GM18502 (cell line): ENCODE measurements at regions not wholly inside any gene's neighbourhood (a gene's known extent, or its start where the extent isn't known, plus 50 kb on each side); places are given as distances from the start of the nearest gene placed in this dataset.

Experiments
- ATAC-seq: cut with Tn5 transposase; IDR thresholded peaks from one replicate; pipeline ENCODE4 v1.9.1; 2021; ENCODE audit warnings: mild to moderate bottlenecking; ENCODE audit not compliant: unreplicated experiment, poor library complexity

DNA sequence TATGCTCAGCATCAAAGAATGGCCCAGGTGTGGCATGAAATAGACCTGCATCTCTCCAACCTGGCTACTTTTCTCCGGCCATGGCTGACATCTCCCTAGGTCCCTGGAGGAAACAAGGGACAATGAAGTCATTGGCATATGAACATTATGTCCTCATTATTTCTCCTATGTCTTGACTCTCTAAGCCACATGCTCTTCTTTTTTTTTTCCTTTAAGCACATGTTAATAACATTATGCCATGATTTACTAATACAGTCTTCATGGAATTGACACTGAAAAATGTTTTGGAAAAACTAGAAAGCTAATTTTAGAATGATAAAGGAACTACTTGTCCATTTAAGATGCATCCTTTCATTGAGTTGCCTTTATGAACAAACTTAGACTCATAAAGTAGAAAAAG is 628.9 kb downstream of the TNS3 start:
- no peak for ATAC-seq

DNA sequence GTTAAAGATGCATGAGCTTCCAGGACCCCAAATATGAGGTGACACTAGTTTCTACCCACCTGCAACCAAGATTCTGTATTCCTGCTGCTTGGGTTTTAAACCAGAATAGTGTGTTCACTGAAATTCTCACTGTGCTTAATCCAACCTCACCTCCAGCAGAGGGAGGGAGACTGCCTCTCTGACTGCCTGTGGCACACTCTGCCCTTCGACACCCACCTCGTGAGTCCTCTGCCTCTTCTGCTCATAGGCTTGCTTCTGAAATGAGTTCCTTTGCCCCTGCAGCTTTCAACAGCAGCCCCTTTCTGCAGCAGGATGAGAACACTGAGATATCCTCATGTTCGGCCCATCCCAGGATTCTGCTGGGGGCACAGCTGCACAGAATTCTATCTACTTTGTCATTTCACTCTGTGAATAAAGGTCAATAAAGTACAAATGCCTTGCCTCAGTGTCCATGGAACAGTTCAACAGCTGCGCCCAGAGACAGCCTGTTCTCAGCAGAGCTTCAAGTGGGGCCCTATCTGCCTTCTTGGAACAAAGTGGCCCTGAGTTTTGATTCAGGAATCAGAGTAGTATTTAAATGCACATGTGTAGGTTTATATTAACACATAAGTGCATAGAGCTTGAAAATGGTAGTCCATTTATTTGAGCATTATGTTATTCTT is 632.5 kb downstream of the TNS3 start:
- ATAC-seq = no peak

DNA sequence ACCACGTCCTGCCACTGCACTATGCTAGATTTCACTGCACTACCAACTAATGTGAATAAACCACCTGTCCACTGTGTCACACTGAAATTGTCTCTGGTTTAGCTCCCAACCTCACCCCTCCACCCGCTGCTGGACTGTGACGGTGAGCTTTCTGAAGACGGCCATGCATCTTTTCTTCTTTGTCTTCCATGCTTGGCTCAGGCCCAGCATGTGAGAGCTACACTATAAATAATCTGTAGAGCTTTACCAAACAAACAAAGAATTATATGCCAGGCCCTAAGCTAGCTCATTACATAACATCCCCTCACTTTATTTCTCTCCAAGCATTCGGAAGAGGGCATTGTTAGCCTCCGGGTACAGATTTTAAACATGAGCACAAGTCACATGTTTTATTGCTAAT is 633.2 kb downstream of the TNS3 start:
- no peak for ATAC-seq

DNA sequence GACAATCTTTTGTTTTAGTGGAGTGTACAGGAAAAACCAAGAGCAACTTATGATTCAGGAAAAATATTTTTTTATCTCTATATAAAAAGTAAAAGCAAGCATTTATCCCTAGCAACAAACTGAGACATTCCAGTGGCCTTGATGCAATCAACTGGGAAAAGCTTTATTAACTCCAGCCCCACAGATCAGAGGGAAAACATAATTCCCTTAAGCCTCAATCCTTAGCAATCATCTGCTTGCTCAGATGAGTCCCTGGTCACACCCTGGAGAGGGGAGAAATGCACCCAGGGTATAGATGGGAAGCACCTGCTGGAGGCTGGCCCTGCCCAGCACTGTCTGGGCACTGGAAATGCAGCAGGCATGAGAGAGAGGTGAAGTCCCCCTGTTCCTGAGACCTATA is 636.6 kb downstream of the TNS3 start:
- ATAC-seq = no peak

DNA sequence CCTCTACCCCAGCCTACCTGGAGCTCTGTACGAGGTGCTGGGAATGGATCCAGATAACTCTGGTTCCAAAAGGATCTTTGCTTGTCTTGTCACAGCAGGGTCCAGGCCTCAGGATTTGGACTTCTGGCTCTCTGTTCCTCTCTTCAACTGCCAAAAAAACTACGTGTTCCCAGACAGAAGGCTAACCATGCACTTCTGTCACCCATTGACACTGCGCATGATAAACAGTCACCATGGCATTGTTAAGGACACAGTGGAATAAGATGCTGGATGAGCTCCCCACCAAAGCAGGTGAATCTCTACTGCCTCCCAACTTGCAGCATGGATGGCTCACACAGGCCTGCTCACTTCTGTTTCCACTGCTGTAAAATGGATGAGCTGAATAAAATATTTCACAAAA is 637.9 kb downstream of the TNS3 start:
- ATAC-seq = no peak

DNA sequence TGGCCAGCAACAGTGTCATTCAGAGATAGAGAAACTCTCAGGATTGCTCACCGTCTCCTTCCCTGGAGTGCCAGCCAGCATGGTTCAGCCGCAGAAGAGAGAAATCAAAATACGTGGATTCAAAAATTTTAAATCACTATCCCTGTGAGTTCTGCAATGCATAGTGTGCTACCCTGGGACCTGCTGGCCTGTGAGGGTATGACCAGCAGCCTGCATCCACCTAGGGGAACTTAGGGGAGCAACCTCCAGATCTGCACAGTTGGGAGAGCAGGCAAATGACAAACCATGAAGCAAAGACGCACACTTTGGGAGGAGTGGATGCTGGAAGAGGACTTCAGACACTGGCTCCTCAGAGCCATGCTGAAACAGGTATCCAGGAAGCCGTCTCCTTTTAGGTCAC is 639.3 kb downstream of the TNS3 start:
- ATAC-seq = no peak

DNA sequence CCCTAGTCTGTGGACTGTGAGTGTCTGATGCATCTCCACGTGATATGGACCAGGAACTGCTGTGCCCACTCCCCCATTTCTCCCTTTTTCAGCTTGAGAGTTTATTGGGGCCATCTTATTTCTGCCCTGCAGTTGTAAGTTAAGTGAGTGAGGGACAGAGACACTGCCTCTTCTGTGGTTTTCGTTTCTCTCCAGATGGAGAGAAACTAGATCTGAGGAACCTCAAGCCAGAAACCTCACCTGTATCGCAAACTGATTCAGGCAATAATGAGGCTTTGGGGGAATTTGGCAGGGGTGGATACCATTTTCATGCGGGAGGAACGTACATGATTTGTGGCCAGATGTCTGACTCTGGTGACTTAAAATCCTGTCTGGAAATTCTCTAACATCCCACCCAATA is 641.7 kb downstream of the TNS3 start:
- ATAC-seq = no peak

DNA sequence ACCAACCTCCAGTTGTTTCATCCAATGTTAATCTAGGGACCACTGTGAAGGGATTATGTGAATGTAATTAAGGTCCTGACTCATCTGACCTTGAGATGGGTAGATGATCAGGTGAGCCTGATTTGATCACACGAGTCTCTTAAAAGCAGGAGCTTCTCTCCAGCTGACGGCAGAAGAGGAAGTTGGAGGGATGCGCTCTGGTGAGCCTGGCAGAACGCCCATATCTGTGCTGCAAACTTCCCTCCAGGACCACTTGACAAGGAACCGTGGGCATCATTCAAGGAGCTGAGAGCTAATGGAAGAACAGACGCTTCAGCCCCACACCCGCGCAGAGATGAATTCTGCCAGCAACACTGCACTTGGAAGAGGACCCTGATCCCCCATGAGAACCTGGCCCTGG is 642.4 kb downstream of the TNS3 start:
- no peak for ATAC-seq

DNA sequence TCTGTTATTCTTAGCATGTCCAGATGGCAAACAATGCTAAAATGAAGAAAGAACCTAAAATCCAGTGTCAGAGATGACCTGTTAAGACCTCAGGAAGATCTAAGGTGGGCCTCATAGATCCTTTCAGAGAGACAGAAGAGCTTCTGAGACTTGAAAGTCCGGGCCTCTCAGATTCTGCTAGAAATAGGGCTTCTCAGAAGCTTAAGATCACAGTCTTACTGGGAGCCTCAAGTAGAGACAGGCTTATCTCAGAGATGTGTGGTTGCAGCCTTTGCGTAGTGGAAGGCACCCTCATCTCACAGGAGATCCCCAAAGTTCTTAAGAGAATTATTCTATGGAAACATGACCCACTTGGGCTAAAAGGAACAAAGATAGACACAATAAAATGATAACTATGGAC is 642.8 kb downstream of the TNS3 start:
- no peak for ATAC-seq

DNA sequence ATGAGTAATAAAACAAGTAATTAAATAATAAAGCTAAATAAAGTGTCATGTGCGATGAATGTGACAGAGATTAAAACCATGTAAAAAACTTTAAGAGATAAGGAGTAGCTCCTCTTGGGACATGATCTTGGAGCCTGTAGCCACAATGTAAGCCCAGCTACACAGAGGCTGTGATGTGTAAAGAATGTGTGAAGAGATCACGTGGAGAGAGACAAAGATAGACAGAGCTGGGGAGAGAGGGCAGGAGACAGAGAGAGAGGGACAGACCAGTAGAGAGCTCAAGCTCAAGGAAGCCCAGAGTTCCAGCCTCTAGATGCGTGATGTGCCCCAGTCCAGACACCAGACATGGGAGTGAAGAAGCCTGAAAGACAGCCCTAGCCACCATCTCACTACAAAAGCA is 644.1 kb downstream of the TNS3 start:
- ATAC-seq = no peak

DNA sequence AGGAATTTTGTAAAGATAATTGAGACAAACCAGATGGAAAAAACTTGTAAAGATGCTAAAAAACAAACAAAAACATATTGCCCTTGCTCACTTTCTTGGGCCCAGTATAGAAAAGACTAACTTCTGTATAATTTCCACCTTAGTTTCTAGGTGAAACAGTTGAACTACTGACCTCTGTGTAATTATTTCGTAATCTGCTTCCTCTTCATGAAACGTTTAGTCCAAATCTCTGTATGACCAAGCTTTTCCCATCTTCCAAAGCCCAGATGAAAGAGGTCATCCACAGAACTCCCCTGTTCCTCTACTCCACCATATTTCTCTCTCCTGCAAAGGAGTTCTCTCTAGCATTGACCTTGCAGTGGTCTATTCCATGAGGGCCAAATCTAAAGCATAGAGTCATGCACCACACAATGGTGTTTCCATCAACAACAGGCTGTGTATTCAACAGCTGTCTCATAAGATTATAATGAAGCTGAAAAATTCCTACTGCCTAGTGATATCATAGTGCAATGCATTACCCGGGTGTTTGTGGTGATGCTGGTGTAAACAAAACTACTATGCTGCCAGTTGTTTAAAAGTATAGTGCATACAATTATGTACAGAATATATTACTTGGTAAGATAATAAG is 647.6 kb downstream of the TNS3 start:
- no peak for ATAC-seq

DNA sequence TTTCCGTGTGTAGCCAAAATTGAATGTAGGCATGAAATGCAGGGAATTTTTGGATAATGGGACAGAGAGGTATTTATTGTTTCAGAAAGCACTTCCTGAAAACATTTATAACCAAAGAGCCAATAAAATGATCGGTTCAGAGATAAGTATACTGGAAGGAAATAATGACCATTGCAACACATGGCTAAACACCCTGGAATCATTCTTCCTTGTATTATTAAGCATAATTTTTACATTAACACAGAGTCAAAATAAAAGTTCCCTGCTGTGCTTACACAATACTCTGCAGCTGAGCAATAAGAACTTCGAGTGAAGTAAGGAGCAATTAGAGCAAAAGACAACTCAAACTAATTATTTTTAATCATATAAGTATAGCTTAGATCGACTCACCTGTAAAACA is 648.3 kb downstream of the TNS3 start:
- no peak for ATAC-seq

DNA sequence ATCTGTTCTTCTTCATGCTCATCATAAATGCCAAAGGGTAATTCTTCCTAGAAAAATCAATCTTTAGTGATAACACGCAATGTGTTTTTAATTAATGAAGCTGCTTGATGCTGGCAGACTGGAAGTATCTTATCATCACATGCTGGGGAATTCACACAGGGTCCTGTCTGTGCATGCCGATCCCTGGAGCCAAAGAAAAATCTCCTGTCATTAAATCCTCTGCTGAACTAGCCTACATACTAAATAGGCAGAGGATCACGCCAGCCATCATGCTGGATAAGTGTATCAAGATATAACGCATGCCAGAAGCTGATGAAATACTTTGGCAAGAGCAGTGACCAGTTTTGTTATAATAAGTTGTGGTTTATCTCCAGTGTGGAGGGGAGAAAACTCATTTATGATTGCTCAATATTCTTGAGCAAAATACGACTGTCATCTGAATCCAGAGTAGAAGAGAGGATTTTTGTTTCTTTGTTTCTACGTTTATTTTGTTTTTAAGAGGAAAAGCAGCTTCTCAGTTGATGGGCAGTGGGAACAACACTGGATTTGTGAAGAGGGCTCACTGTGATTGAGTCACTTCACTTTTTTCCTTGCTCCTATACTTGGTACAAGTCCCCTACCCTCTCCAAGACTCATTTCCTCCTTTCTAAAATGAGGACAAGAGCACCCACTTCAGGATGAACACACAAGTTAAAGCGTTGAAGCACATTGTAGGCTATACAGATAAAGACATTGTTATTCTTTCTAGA is 649.1 kb downstream of the TNS3 start:
- no peak for ATAC-seq

DNA sequence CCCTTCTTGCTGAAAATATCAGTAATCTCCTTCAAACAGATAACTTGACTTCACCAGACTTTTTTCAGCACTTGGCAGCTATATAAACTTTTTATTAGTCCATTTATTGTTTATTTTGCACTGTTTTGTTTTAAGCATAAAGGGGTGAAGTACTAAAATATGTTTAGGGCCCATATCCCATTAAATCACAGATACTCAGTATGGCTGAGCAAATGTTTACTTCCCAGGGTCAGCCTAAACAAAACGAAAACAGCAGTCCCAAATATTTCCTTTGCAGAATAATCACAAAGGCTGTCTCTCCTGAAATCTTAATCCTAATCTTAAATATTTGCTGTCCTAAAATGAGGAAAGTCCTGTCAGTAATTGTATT is 649.6 kb downstream of the TNS3 start:
- ATAC-seq = no peak

DNA sequence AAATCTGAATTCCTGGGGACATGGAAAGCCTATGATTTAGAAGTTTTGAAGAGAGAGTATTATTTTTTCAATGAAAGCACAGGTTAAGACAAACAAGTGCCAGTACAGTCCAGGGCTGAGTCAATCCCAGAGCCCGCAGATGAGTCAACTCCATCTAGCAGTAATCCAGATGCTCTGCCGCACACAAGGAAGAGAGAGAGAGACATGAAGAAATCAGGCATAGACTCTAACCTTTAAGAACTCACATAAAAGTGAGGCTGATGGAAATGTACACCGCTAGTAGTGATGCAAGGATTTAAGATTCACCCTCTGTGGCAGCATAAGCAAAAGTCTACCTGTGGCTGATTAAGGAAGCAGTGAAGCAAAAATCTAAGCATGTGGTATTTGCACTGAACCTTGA is 651.5 kb downstream of the TNS3 start:
- no peak for ATAC-seq

DNA sequence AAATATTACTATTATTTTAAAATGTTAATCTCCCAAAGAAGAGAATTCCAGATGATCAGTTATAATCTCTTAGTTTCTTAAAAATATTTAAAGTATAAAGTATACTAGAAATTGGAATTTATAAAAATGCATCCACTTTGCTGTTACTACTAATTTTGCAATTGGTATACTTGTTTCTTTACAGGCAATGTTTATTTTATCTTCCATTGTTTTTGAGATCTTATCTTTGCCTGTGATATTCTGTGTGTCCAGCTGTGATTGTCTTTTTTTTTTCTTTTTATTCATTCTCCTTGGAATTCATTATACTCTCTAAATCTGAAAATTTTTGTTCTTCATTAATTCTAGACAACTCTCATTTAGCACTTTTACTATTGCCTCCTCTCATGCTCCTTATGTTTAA is 652.6 kb downstream of the TNS3 start:
- no peak for ATAC-seq

DNA sequence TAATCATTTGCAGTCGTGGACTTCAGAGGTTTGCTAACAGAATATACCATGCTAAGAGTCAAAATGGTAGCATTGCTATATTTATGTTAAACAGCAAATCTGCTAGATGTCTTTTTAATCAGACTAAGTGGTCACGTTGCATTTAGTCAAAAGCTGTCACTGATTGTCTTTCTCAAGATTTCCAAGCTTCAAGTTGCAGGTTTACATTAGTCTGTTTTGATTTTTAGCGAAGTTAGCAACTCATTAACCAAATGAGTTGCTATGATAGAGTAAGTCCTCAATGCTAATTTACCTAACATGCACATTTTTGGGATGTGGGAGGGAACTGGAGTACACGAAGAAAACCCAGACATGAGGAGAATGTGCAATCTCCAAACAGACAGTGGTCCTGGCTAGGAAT is 653.2 kb downstream of the TNS3 start:
- ATAC-seq = no peak

DNA sequence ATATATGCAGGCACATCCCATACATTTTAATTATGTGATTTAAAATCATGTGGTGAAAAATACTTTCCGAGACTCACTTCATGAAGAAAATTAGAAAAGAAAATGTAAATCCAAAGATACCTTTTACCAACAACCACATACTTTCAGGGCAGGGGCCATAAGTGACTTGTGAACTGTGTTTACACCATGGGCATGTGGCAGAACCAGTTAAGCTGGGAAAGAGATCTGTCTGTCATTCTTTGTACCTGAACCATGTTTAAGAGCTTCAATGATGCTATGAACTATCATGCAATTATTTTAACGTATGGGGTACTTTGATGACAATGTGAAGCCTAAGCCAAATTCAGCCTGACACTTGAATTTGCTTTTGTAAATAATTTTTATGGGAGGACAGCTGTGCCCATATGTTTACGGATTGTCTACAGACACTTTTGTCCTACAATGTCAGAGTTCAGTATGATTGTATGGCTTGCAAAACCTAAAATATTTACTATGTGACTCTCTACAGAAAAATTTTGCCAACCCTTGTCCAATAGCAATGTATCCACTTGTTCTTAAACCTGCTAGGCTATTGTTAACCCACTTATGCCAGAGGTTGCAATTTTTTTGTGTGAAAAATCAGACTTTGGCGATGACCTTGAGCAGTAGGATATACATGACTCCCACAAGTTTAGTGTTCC is 654.6 kb downstream of the TNS3 start:
- no peak for ATAC-seq

DNA sequence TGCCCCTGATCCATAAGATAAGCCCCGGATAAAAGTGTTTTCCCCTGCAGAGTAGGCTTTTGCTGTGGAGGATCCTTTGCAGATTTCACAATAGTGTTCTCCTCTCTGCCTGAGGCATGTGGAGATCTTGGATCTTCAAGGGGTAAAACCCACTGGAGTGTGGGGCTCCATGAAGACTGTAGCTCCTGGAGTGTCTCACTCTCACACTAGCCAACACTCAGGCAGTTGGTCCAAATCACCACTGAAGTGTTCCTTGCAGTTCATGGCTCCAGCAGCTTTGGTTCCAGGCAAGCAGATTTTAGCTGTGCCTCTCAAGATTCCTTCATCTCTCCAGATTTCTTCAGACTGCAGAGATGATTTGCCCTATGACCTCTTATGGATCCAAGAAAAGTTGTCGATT is 665.3 kb downstream of the TNS3 start:
- no peak for ATAC-seq

DNA sequence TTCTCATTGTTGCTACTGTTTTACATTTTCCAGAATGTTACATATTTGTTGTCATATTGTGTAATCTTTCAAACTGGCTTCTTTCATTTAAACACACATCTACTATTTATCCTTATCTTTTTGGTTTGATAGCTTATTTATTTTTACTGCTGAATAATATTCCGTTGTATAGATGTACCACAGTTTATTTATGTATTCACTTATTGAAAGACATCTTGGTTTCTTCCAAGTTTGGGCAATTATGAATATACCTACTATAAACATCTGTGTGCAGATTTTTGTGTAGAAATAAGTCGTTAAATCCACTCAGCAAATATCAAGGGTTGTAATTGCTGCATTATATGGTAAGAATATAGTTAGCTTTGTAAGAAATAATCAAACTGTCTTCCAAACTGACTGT is 669.2 kb downstream of the TNS3 start:
- no peak for ATAC-seq

DNA sequence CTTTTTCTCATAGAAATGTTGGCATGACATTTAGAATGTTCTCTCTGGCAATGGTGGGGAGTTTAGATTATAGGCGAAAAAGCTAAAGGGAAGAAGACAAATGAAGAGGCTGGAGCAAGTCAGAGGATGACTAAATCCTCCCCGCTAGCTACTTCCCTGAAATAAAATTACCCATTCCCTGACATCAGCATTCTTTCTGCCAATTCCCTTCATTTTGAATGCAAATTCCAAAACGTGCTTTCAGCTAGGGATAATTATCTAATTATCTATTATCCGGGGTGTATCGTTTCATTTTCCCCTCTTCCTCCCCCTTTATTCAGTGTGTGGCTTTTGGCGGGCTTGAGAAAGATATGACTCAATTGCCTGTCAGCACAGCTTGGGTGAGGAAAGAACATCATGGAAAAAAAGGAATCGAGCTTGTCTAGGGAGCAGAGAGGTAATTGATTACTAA is 672.3 kb downstream of the TNS3 start:
- ATAC-seq = no peak
